PFSK-1 (cell line): ENCODE measurements at regions not wholly inside any gene's neighbourhood (a gene's known extent, or its start where the extent isn't known, plus 50 kb on each side); places are given as distances from the start of the nearest gene placed in this dataset.

ENCODE experiments used
- FOXP2 ChIP-seq: optimal IDR thresholded peaks from 2 replicates; pipeline ENCODE3; 2011; ENCODE audit warnings: borderline replicate concordance, control low read depth, inconsistent platforms; ENCODE audit not compliant: insufficient read depth; ENCODE audit errors: extremely low read length, extremely low read depth
- POLR2AphosphoS5 ChIP-seq: IDR thresholded peaks from 2 replicates; pipeline ENCODE4 v1.6.1; 2012; ENCODE audit warnings: low read depth, mild to moderate bottlenecking, control low read depth, low read length, moderate library complexity
- SIN3A ChIP-seq: IDR thresholded peaks from 2 replicates; pipeline ENCODE4 v1.6.1; 2012; ENCODE audit warnings: mild to moderate bottlenecking, low read length, moderate library complexity, borderline replicate concordance; ENCODE audit not compliant: insufficient read depth
- TAF1 ChIP-seq: IDR thresholded peaks from 2 replicates; pipeline ENCODE4 v1.6.1; 2012; ENCODE audit warnings: low read length, control low read depth, borderline replicate concordance; ENCODE audit not compliant: insufficient read depth
- TF ChIP-seq, protein P1 (sequence below), 2 experiments: IDR thresholded peaks; 2 replicates each; pipeline versions ENCODE4 v1.6.1 to v1.8.0; 2011 to 2012; ENCODE audit warnings: low read depth in 2 of 2, low read length in 2 of 2, control low read depth in 1 of 2, inconsistent platforms in 1 of 2, mild to moderate bottlenecking in 1 of 2, moderate library complexity in 1 of 2; ENCODE audit not compliant: insufficient read depth in 1 of 2

DNA sequence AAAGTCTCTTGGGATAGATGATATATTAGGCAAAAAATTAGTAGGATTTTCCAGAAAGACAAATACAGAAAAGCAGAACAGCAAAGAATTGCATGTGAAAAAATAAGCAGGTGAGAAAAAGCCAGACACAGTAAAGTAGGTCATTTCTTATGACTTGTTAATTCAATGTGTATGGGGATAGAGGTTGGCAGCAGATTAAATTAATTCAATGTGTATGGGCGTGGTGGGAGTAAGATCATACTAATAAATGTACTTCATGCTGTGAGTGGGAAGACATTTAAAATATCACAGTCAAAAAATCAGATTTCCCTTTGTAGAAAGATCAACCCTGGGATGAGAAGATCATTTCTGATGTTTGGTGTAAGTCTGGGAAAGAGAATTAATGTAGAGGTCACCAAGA is 1146.4 kb upstream of the INTU start:
- no peak for TF ChIP-seq POLR2AphosphoS5
- TF ChIP-seq, protein P1, sequence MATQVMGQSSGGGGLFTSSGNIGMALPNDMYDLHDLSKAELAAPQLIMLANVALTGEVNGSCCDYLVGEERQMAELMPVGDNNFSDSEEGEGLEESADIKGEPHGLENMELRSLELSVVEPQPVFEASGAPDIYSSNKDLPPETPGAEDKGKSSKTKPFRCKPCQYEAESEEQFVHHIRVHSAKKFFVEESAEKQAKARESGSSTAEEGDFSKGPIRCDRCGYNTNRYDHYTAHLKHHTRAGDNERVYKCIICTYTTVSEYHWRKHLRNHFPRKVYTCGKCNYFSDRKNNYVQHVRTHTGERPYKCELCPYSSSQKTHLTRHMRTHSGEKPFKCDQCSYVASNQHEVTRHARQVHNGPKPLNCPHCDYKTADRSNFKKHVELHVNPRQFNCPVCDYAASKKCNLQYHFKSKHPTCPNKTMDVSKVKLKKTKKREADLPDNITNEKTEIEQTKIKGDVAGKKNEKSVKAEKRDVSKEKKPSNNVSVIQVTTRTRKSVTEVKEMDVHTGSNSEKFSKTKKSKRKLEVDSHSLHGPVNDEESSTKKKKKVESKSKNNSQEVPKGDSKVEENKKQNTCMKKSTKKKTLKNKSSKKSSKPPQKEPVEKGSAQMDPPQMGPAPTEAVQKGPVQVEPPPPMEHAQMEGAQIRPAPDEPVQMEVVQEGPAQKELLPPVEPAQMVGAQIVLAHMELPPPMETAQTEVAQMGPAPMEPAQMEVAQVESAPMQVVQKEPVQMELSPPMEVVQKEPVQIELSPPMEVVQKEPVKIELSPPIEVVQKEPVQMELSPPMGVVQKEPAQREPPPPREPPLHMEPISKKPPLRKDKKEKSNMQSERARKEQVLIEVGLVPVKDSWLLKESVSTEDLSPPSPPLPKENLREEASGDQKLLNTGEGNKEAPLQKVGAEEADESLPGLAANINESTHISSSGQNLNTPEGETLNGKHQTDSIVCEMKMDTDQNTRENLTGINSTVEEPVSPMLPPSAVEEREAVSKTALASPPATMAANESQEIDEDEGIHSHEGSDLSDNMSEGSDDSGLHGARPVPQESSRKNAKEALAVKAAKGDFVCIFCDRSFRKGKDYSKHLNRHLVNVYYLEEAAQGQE (IDR thresholded peaks at IDR 0.05; ENCODE audit: insufficient read depth in 1 of 2, low read depth in 2 of 2, low read length in 2 of 2), result no peak
- no peak for TF ChIP-seq TAF1
- no peak for TF ChIP-seq SIN3A
- no peak for TF ChIP-seq FOXP2

DNA sequence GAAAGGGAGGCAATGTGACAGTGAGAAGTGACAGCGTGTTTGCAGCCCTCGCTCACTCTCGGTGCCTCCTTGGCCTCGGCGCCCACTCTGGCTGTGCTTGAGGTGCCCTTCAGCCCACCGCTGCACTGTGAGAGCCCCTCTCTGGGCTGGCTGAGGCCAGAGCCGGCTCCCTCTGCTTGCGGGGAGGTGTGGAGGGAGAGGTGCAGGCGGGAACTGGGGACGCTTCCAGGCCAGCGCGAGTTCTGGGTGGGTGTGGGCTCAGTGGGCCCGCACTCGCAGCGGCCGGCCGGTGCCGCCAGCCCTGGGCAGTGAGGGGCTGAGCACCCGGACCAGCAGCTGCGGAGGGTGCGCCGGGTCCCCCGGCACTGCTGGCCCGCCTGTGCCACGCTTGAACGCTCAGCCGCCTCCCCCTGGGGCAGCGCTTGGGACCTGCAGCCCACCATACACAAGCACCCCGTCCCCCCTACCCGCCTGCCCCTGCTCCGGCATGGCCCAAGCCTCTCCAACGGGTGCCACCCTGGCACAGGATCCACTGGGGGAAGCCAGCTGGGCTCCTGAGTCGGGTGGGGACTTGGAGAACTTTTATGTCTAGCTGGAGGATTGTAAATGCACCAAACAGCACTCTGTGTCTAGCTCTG is 1142.8 kb upstream of the INTU start:
- TF ChIP-seq, protein P1 (IDR thresholded peaks at IDR 0.05; ENCODE audit: insufficient read depth in 1 of 2, low read depth in 2 of 2, low read length in 2 of 2), result no peak
- TF ChIP-seq FOXP2 (no peak), SIN3A (no peak), TAF1 (no peak), POLR2AphosphoS5 (no peak)

GRCh38 chr4:126495163-126495752 is 1137.5 kb upstream of the INTU start:
- TF ChIP-seq SIN3A (no peak), TAF1 (no peak), FOXP2 (no peak), POLR2AphosphoS5 (no peak)
- TF ChIP-seq, protein P1 (IDR thresholded peaks at IDR 0.05; ENCODE audit: insufficient read depth in 1 of 2, low read depth in 2 of 2, low read length in 2 of 2), result no peak

GRCh38 chr4:126512979-126513378 is 1119.8 kb upstream of the INTU start:
- TF ChIP-seq FOXP2 (no peak), POLR2AphosphoS5 (no peak), SIN3A (no peak), TAF1 (no peak)
- TF ChIP-seq, protein P1 (IDR thresholded peaks at IDR 0.05; ENCODE audit: insufficient read depth in 1 of 2, low read depth in 2 of 2, low read length in 2 of 2), result no peak

GRCh38 chr4:126513596-126513995 is 1119.2 kb upstream of the INTU start:
- TF ChIP-seq TAF1 (no peak), SIN3A (no peak), POLR2AphosphoS5 (no peak), FOXP2 (no peak)
- TF ChIP-seq, protein P1 (IDR thresholded peaks at IDR 0.05; ENCODE audit: insufficient read depth in 1 of 2, low read depth in 2 of 2, low read length in 2 of 2), result no peak
